NCI-H345 treated with DMSO at 0.1 percent for 48 hours (cell line): ENCODE measurements at regions not wholly inside any gene's neighbourhood (a gene's known extent, or its start where the extent isn't known, plus 50 kb on each side); places are given as distances from the start of the nearest gene placed in this dataset.

Experiments
- DNase-seq: peaks from one replicate; lab custom pipeline; 2025; ENCODE audit not compliant: unreplicated experiment; lab: John Stamatoyannopoulos, UW

DNA sequence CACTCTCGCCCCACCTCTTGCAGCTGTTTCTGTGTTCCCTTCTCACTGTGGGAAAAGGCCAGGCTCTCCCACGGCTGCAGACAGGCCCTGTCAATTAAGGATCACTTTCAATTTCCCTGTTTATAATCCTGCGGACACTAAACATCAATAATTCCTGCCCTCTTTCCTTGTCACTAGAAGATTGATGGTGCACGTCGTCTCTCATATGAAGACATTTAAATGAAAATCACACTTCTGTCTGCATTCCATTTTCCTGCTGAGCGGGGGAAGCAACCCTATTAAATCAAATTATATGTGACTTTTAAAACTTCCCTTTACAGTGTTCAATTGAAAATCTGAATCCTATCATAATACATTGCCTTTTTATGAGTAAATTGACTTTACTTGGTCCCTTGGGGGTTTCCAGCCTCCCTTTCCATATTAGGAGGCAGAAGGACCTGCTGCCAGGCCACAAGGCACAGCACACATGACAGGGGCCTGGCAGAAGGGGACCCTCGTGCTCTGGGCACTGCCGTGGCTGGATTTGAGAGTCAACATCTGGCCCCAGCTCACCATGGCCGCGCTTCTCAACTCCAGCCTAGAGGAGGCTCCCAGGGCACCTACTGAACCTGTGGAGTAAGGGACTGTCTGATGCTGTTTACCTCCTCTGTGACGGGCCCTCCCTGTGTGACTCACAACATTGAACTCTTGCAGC is 311.0 kb upstream of the IRX4 start:
- no peak for DNase-seq

DNA sequence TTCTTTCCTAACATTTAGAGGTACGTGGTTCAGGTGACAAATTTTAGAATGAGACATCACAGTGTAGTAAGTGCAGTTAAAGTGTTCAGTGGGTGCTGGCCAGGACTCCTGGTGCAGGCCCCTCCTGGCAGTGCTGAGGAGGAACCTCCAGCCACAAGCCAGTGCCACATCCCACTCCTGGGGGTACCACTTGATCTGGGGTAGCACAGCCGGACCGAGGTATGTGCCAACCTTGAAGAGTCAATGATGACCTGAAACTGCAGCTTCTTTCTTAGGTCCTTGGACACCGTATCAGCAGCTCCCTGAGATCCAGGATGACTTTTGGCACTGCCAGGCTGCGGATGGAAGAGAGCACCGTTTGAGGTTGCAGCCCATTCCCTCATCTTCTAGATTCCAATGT is 310.4 kb upstream of the IRX4 start:
- no peak for DNase-seq

DNA sequence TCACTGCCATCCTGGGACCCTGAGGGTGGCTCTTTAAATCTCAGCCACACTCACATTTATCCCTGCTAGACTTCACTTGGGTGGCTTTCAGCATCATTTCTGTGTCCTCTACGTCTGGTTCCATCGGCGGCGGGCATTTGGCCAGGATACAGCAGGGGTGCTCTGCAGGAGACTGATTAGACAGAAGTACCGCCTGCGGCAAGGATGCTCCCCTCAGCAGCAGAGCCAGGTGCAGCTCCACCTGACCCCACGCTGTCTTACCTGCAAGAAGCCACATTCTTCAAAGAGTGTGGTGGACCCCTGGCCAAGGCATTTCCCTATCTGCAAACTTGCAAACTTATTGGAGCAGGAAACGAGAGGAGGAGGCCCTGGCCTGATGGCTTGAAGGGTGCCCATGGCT is 309.8 kb upstream of the IRX4 start:
- DNase-seq, result peak; percentile 41

DNA sequence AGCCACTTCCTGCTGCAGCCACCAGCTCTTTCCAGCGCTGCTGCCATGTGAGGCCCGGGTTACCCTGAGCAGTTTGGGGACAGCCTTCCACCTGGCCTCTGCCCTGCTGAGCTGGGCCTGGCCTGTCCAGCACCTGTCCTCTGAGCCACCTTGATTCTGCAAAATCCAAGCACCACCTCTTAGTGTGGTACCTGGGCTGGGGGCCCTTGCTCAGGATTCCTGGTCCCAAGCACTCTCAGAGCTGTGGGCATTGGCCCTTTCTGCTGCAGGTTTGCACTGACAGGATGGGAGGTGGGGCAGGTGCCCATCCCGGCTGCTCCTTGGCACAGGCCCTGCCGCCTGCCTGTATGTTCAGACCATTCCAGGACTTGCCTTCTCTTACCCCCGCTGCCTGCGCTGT is 309.2 kb upstream of the IRX4 start:
- DNase-seq, result no peak

DNA sequence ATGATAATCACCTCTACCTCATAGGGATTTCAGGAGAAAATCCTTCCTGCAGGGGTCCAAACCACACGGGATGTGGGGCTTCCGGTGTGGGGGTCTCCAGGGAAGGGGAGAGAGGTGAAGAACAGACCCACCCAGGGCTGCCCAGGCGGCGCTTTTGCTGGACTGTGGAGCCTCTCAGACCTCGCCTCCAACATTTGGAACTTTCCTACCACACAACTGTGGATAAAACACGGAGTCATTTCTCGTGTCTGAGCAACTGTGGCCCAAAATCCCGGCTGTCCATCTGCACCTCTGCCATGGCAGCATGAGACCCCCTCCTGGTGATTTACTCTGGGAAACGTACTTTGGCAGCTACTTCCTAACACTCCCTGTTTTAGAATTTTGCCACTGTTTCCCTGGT is 307.8 kb upstream of the IRX4 start:
- DNase-seq, result no peak

DNA sequence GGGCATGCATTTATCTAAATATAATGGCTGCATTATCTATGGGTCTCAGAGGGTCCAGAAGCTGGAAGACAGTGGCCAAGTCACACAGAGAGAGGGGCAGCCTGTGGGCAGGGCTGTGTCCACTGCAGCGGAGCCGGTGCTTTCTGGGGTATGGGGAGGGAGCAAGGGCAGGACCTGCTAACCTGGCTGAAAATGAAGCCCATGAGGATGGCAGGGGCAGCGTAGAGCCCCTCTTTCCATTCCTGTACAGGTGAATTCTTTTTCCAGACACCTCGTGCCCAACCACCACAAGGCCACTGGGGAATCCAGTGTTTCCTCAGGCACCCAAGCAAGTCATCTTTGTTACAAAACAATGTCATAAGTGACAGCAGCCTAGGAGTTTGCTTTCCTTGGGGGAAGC is 305.9 kb upstream of the IRX4 start:
- DNase-seq, result no peak

DNA sequence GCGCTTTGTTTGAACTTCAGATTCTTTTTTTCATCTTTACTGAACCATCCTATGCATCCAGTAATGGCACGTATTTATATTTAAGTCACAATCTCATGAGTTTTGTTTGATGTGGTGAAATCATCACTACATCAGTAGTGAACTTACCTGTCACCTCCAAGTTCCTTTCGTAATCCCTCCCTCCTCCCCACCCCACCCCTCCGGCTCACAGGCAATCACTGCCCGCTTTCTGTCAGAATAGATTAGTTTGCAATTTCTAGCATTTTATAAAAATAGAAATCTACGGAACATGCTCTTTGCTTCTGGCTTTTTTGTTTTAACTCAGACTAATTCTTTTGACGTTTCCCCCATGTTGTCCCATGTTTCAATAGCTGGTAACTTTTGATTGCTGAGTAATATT is 305.4 kb upstream of the IRX4 start:
- DNase-seq, result no peak

DNA sequence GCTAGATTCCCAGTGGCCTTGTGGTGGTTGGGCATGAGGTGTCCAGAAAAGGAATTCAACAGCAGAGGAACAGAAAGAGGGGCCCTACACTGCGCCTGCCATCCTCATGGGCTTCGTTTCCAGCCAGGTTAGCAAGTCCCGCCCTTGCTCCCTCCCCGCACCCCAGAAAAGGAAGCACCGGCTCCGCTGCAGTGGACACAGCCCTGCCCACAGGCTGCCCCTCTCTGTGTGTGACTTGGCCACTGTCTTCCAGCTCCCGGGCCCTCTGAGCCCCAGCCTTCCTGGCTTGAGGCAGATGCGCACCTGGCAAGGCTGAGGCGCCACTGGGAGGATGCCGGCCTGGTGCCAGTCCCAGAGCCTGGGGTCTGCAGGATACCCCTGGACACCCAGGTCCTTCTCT is 305.0 kb upstream of the IRX4 start:
- no peak for DNase-seq

DNA sequence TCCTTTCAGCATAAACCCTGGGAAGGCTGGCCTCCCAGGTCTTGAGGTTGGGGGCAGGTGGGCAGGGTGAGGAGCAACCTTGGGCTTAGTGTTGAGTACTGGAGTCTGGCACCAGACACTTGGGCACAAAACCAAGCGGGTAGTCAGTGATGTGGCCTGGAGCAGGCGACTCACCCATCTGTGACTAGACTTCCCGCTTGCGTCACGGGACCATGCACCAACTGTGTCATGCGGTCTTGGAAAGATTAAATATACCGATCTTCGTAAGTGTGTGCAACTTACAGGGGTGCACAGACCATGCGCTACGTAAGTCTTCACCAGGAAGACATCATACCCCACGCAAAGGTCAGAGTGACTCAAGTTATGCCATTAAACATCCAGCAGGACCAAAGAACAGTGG is 304.4 kb upstream of the IRX4 start:
- no peak for DNase-seq

DNA sequence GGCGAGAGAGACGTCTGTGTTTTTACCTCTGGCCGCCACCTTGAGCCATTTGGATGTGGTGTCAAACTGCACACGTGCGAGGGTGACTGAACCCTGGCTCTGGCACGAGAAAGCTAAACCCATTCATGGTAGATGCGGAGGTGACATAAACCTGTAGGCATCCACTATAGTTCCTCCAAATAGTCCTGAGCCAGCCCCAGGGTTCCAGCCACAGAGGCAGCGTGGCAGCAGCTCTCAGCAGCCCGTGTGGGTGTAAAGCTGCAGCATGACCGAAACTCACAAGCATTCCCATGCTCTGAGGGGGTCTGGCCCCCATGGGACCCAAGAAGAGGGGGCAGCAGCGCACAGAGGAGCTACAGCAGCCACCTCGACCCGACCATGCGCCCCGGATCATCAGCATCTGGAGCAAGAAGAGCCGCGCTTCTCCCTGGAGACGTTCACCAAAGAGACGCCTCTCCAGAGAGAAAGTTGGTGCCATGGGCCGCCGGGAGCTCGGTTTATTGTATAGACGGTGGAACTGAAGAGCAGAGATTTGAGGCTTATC is 303.8 kb upstream of the IRX4 start:
- DNase-seq, result no peak

DNA sequence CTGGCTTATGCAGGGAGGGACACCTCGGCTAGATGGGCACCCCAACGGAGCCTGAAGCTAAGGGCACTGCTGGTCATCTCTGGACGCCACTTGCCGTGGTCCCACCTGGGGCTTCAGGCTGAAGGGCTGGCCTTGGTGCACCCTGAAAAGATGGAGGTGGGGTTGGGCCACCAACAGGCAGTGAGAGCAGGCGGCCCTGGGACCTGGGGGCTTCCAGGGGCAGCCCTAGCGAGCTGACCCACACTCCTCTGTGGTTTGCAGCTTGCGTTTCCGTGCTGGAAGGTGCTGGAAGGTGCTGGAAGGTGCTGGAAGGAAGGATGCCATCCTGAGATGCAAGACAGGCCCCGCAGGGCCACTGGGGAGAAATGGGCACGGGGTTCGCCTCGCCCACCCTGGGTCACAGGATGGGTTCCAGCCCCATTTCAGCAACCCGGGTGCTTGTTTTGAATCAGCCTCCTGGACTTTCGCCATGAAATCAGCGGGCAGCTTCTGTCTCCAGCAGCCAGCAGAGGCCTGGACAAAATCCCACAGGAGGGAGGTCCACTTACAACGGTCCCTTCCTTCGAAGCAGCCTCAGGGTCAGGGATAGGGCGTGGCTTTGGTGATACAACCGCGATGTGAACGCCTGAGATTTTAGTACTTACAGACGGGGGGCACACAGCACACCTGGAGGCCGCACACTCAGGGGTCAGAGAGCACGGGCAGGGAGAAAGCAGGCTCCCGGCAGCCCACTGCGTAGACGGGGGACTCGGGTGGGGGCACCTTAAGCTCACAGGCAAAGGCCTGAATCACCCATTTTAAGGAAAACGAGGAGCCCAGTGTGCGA is 303.1 kb upstream of the IRX4 start:
- DNase-seq, result no peak

DNA sequence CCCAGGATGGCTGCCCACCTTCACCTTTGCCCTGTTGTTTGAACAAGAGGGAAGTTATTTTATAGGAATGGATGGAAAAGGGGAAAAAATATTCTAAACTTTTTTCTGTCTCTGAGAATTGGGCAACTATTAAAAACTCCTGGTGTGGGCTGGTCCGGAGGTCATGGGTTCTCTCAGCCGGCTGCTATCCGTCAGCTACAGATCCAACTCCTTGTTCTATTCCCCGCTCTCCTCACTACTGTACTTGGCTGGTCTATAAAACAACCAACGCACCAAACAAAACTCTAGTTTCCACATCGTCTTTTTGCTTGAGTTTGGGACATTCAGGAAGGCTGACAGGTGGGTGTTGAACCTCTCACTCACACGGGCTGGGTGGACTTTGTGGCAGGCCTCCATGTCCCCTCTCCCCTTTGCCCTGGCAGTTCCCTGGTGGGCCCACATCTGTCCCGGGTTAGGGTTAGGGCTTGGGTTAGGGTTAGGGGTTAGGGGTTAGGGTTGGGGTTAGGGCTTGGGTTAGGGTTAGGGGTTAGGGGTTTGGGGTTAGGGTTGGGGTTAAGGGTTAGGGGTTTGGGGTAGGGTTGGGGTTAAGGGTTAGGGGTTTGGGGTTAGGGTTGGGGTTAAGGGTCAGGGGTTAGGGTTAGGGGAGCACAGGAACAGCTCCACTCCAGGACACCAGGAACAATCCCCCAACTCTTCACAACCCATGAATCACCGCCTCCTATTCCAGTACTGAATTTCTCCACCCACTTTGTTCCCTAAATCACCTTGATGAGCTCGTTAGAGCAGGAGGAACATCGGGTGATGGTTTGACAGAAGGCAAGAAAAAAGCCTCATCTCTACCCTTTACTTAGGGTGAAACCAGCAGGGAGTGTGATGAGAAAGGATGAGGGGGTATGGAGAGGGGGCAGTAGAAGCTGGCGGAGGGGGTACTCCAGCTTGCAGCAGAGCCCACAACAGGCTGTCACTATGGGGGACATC is 302.1 kb upstream of the IRX4 start:
- no peak for DNase-seq

DNA sequence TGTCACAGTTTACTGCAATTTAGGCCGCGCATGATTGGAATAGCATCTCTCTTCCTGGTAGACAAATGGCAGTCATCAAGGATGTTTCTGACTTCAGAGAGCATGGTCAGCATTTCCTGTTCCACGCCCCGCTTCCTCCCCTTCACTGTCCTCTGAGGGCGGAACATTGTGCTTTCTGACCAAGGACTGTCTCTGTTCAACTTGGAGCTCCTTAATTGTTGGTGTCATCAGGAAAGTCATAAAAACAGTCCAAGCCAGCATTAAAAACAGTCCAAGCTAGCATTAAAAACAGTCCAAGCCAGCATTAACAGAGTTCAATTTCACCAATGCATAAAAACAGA is 301.3 kb upstream of the IRX4 start:
- no peak for DNase-seq

DNA sequence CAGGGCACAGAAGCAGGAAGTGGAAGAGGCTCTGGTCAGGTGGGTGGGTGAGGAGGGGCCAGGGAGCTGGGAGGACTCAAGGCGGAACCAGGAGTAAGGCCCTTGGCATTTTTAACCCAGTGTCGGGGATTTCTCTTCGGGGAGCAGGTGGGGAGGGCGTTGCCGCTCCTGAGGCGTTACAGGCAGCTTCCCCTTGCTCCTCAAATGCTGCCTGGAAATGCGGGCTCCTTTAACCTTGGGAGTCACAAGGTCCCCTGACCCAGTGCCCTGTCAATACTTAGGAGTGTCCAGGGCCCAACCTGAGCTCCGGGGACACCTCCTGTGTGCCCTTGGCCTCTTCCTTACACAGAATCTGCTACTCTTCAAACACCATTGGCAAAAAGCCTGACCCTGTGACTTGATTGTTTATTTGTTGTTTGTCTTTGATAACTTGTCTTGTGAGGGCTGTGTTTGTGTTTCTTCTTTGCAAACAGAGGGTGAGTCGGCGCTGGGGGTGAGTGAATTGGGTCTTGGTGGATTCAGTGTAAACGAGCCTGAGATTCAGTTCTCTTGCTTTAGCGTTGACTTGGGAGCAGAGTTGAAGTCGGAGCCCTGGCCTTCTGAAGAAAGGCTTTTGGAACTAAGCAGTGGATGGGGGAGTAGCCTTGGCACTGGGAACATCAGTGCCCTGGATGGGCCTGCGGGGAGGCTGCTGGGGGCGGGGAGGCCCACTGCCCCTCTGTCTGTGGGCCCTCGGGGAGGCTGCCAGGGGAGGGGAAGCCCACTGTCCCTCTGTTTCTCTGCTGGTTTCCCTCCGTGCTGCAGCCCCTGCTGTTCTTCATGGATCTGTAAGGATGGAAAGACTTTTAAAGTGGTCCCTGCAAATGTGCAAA is 300.7 kb upstream of the IRX4 start:
- DNase-seq, result no peak

DNA sequence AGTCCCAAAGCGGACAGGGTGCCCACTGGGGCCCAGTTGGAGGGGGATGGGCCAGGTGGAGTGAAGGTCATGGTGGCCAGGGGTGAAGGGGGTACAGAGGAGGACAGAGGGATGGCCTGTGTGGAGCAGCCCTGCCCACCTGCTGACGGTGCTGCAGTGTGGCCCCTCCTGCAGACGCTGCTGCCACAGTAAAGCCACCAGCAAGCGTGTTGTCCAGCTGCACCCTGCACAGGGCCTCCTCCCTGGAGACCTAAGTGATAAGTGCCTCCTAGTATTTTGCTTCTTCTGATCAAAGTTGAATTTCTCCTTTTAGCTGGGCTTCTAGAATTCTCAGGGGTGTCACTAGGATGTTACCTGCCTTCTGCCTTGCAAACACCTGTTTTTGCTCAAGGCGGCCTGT is 299.3 kb upstream of the IRX4 start:
- no peak for DNase-seq

DNA sequence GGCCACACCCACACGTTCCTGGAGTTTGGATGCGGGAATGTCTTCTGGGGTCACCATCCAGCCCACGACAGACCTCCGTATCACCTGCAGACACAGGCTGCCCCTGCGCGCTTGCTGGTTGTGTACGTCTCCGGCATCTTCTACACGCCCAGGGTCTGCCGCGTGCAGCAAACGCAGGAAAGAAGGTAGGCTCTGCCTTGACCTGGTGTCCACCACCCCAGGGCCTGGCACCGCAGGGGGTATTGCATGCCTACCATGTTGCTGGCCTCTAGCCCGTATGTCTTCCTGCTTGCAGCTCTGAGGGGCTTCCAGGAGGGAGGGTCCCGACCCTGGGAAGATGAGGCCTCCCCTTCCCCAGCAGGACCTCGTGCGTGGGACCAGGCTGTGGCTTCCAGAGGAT is 298.8 kb upstream of the IRX4 start:
- no peak for DNase-seq

DNA sequence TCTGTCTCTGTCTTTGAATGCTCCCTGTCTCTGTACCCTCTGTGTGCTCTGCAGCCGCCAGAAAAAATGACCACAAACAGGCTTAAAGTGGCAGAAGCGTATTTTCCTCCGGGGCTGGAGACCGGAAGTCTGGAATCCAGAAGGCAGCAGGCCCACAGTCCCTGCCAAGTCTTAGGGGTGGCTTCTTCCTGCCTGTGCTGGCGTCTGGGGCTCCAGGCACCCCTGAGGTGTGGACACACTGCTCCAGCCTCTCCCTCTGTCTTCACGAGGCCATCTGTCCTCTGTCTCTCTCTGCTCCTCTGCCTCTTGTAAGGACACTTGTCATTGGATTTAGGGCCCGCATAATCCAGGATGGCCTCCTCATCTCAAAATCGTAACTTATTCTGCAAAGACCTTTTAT is 298.4 kb upstream of the IRX4 start:
- DNase-seq, result no peak

DNA sequence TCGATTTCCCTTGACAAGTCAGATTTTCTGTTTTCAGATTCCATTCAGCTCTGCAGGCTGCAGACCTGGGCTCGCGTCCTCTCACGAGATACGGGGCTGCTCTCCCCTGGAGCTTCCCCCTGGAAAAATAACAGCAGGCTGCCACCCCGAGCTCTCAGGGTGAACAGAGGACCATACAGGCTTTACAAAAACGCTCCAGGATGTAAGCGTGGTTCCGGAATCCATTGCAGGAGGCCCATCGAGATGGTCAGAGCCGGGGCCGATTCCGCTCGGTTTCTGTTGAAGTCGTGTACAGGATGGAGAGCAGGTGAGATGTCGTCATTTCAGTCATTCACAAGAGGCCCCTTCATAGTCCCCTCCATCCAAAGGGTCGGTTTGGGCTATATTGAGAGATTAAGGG is 297.7 kb upstream of the IRX4 start:
- DNase-seq, result no peak

DNA sequence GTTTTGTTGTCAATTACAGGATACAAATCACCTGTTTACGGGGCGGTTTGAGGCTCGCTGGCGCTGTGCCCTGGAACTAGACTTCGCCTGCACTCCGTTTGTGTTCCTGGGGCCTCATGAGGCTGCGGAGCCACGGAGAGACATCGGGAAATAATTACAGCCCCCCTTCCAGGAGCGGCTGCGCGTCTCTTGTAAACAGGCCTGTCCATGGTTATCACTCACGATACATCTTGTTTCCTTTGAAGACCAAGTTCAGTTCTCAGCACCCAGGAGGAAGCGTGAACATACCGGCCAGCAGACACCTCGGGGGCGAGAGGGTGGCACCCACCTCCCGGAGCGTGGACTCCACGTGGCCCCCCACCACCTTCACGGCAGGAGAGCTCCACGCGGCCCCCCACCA is 297.1 kb upstream of the IRX4 start:
- no peak for DNase-seq

DNA sequence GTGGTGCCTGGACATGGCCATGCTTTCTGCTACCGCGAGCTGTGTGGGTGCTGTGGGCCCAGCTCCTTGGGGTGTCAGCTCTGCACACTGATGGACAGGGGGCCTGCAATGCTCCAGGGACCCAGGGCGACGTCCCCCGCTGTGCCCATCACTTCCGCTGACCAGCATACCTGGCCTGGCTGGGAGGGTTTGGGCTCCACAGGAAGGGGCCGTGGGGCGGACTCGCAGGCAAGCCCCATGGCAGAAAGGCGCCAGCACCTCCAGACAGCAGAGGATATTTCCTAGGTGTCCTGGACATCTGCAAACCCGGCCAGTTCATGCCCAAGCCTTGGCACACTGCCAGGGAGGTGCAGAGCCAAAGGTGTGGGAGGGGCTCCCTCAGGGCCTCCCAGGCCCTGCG is 295.8 kb upstream of the IRX4 start:
- no peak for DNase-seq

DNA sequence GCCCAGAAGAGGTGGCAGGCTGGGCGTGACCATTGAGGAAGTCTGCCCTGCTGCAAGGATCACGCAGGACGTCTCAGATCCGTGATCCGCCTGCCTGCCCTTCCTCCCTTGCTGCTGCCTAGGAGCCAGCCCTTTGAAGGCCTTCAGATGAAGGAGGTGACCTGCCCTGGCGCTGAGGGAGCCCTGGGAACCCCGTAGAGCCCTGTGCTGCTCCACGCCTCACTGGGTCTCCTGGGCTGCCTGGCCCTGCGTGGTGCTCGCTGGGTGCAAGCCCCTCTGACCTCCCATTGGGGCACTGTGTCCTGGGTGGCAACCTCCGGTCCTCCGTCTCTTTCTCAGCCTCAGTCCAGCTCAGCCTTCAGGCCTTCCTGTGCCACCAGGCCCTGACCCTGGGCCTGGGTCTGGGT is 295.3 kb upstream of the IRX4 start:
- DNase-seq, result no peak
